A673 (cell line): ENCODE measurements at regions not wholly inside any gene's neighbourhood (a gene's known extent, or its start where the extent isn't known, plus 50 kb on each side); places are given as distances from the start of the nearest gene placed in this dataset.

Experiments
- BruUV-seq: library from RNA; stranded (reverse); fragments of 400-500 nt; replicated peaks from 2 replicates; lab custom pipeline; 2021; lab: Mats Ljungman, UMichigan
- CTCF ChIA-PET: fragments of 300-600 bp; sonication (Branson Sonifier 250); formaldehyde crosslinking; loops from one replicate; lab custom pipeline; 2022; ENCODE audit warnings: antibody characterized with exemption; lab: Charles Lee
- POLR2A ChIA-PET: fragments of 300-600 bp; sonication (Branson Sonifier 250); formaldehyde crosslinking; loops from one replicate; lab custom pipeline; 2022; ENCODE audit warnings: antibody characterized with exemption; ENCODE audit not compliant: low non-redundant PET; lab: Charles Lee
- DNase-seq: peaks from one replicate; pipeline ENCODE4 v3.0.0-alpha.2; 2015; ENCODE audit warnings: low spot score
- H3K27ac ChIP-seq: fragments of 200-600 bp; sonication (generic); 2 replicates; pipeline ENCODE4 v1.5.1; 2016; ENCODE audit warnings: mixed run types, low read depth, mild to moderate bottlenecking, mixed read lengths, antibody characterized with exemption, low read length; ENCODE audit not compliant: poor library complexity, severe bottlenecking
- H3K27me3 ChIP-seq: fragments of 200-600 bp; sonication (generic); replicated peaks from 2 replicates; pipeline ENCODE4 v1.6.1; 2017; ENCODE audit warnings: mixed run types, low read depth, mild to moderate bottlenecking, mixed read lengths, antibody characterized with exemption, low read length; ENCODE audit not compliant: insufficient read depth, poor library complexity
- H3K36me3 ChIP-seq: fragments of 200-600 bp; sonication (generic); 2 replicates; pipeline ENCODE4 v1.6.1; 2016; ENCODE audit warnings: mixed run types, mild to moderate bottlenecking, mixed read lengths, antibody characterized with exemption, low read length; ENCODE audit not compliant: insufficient read depth, poor library complexity, severe bottlenecking
- H3K4me1 ChIP-seq: fragments of 200-600 bp; sonication (generic); 2 replicates; pipeline ENCODE4 v1.6.1; 2017; ENCODE audit warnings: mixed run types, mild to moderate bottlenecking, mixed read lengths, antibody characterized with exemption, low read length; ENCODE audit not compliant: insufficient read depth, poor library complexity, severe bottlenecking
- H3K4me3 ChIP-seq: fragments of 200-600 bp; sonication (generic); 2 replicates; pipeline ENCODE4 v1.5.1; 2016; ENCODE audit warnings: low read depth, mixed run types, mild to moderate bottlenecking, mixed read lengths, low read length; ENCODE audit not compliant: poor library complexity, severe bottlenecking
- H3K9me3 ChIP-seq: fragments of 200-600 bp; sonication (generic); 2 replicates; pipeline ENCODE4 v1.6.1; 2016; ENCODE audit warnings: mixed run types, low read depth, mild to moderate bottlenecking, mixed read lengths, antibody characterized with exemption, low read length; ENCODE audit not compliant: poor library complexity, severe bottlenecking
- CTCF ChIP-seq: fragments of 300-800, 200-600 bp; sonication (generic); conservative IDR thresholded peaks from 2 replicates; pipeline ENCODE4 v1.5.1; 2017; ENCODE audit warnings: low read depth, mild to moderate bottlenecking, antibody characterized with exemption, low read length, moderate library complexity, mixed read lengths
- EZH2 ChIP-seq: fragments of 200-600 bp; sonication (generic); IDR thresholded peaks from 2 replicates; pipeline ENCODE4 v1.6.1; 2017; ENCODE audit warnings: borderline replicate concordance, low read depth, mild to moderate bottlenecking, mixed read lengths, antibody characterized with exemption, low read length; ENCODE audit not compliant: poor library complexity, severe bottlenecking
- intact Hi-C: fragments of 100-400 bp; cut with micrococcal nuclease; formaldehyde crosslinking; loops from one replicate; pipeline ENCODE4 v1.10.0; 2022; ENCODE audit not compliant: unreplicated experiment

- no TSS peak for BruUV-seq
- Histone ChIP-seq H3K4me3 (no peak overlapping the region), H3K27ac (no peak overlapping the region), H3K36me3 (no peaks in the 10 kb centered on the region), H3K9me3 (no peaks in the 10 kb centered on the region), H3K4me1 (no peaks in the 10 kb centered on the region), H3K27me3 (peaks cover 42% of the 10 kb centered on the region)
- CTCF ChIA-PET = no interaction called here
- no peak for TF ChIP-seq EZH2
- no peak for TF ChIP-seq CTCF
- no peak for DNase-seq
- POLR2A ChIA-PET = no interaction called here
- intact Hi-C loops = no loop called here
Measured at GRCh38 chr7:114095885-114096284, 177.1 kb upstream of the PPP1R3A start.

- Histone ChIP-seq H3K36me3 (no peaks in the 10 kb centered on the region), H3K27ac (no peak overlapping the region), H3K4me1 (peaks cover 6% of the 10 kb centered on the region), H3K9me3 (no peaks in the 10 kb centered on the region), H3K4me3 (no peak overlapping the region), H3K27me3 (peaks cover 99% of the 10 kb centered on the region)
- no peak for DNase-seq
- ChIA-PET POLR2A (no interaction called here), CTCF (no interaction called here)
- TF ChIP-seq CTCF = no peak
- no peak for TF ChIP-seq EZH2
- BruUV-seq = no TSS peak
- intact Hi-C loops = loop anchor here (10.0 kb wide), 3 partner anchors 446 to 1826 kb away; no protein-coding TSS in a partner anchor
Measured at GRCh38 chr7:114088470-114088940, 169.7 kb upstream of the PPP1R3A start.

GRCh38 chr7:114087653-114088469 lies 169.1 kb upstream of the PPP1R3A start:
- H3K4me1 ChIP-seq = peaks cover 6% of the 10 kb centered on the region
- H3K36me3 ChIP-seq = no peaks in the 10 kb centered on the region
- no peaks in the 10 kb centered on the region for H3K9me3 ChIP-seq
- CTCF ChIA-PET = no interaction called here
- TF ChIP-seq CTCF (no peak), EZH2 (no peak)
- H3K27me3 ChIP-seq = peaks cover 99% of the 10 kb centered on the region
- H3K27ac ChIP-seq = no peak overlapping the region
- DNase-seq = no peak
- BruUV-seq = no TSS peak
- H3K4me3 ChIP-seq = no peak overlapping the region
- intact Hi-C loops = loop anchor here (10.0 kb wide), 3 partner anchors 447 to 1827 kb away; no protein-coding TSS in a partner anchor
- POLR2A ChIA-PET = no interaction called here
